Upper lobe of right lung (tissue), 1 donor: ENCODE measurements at regions not wholly inside any gene's neighbourhood (a gene's known extent, or its start where the extent isn't known, plus 50 kb on each side); places are given as distances from the start of the nearest gene placed in this dataset.
"Not testable (repeated sequence)": the region's sequence is repeated elsewhere in the genome, so short reads cannot be mapped to it uniquely, and the experiment has no call there.

Experiments used
- ATAC-seq: fragments of 200-7000 bp; cut with Tn5 transposase; one replicate; pipeline ENCODE4 v1.9.1; 2020; ENCODE audit warnings: mild to moderate bottlenecking, moderate library complexity
- DNase-seq: peaks from one replicate; pipeline ENCODE4 v3.0.0-alpha.2; 2020
- H3K27ac ChIP-seq: fragments of 200-600 bp; one replicate; pipeline ENCODE4 v1.8.0; 2022
- H3K27me3 ChIP-seq: fragments of 200-600 bp; one replicate; pipeline ENCODE4 v1.8.0; 2022; ENCODE audit warnings: mild to moderate bottlenecking
- H3K36me3 ChIP-seq: fragments of 200-600 bp; one replicate; pipeline ENCODE4 v1.8.0; 2022
- H3K4me1 ChIP-seq: fragments of 200-600 bp; one replicate; pipeline ENCODE4 v1.8.0; 2022
- H3K4me3 ChIP-seq: fragments of 200-600 bp; one replicate; pipeline ENCODE4 v1.8.0; 2022; ENCODE audit warnings: mild to moderate bottlenecking
- H3K9me3 ChIP-seq: fragments of 200-600 bp; one replicate; pipeline ENCODE4 v1.8.0; 2022
- intact Hi-C: fragments of 100-400 bp; cut with DNase I; formaldehyde crosslinking; loops from one replicate; pipeline ENCODE4 v1.11.0; 2022
- TF ChIP-seq, protein P1 (sequence below): fragments of 200-600 bp; IDR thresholded peaks from one replicate; pipeline ENCODE4 v1.8.0; 2022; ENCODE audit warnings: antibody characterized with exemption
- donor health status: DM: no; HTN: yes; CAD: no; lungs with severe emphysema.

DNA sequence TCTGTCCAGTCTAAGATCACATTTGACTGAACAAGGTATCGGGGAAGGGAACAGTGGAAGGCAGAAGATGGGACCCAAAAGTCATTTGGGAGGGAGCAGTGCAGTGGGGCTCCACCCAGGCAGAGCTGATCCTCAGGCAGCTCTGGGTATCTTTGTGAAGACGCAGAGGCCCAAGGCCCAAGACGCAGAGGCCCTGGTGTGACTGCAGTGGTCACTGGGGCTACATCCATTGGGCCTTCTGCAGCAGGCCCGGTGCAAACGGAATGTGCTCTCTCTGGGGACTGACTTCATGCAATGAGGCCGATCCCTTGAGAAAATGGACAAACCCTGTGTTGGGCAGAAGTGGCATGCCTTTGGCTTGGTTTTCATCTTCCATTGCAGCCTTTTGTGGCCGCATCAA lies 463.4 kb upstream of the ZNF507 start:
- no peaks in the 10 kb centered on the region for H3K9me3 ChIP-seq
- ATAC-seq (no peak), DNase-seq (no peak)
- TF ChIP-seq, protein P1, sequence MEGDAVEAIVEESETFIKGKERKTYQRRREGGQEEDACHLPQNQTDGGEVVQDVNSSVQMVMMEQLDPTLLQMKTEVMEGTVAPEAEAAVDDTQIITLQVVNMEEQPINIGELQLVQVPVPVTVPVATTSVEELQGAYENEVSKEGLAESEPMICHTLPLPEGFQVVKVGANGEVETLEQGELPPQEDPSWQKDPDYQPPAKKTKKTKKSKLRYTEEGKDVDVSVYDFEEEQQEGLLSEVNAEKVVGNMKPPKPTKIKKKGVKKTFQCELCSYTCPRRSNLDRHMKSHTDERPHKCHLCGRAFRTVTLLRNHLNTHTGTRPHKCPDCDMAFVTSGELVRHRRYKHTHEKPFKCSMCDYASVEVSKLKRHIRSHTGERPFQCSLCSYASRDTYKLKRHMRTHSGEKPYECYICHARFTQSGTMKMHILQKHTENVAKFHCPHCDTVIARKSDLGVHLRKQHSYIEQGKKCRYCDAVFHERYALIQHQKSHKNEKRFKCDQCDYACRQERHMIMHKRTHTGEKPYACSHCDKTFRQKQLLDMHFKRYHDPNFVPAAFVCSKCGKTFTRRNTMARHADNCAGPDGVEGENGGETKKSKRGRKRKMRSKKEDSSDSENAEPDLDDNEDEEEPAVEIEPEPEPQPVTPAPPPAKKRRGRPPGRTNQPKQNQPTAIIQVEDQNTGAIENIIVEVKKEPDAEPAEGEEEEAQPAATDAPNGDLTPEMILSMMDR = no peak
- H3K27me3 ChIP-seq = no peaks in the 10 kb centered on the region
- intact Hi-C loops = no loop called here
- H3K27ac ChIP-seq = no peak overlapping the region
- H3K4me1 ChIP-seq = no peaks in the 10 kb centered on the region
- no peak overlapping the region for H3K4me3 ChIP-seq
- no peaks in the 10 kb centered on the region for H3K36me3 ChIP-seq

DNA sequence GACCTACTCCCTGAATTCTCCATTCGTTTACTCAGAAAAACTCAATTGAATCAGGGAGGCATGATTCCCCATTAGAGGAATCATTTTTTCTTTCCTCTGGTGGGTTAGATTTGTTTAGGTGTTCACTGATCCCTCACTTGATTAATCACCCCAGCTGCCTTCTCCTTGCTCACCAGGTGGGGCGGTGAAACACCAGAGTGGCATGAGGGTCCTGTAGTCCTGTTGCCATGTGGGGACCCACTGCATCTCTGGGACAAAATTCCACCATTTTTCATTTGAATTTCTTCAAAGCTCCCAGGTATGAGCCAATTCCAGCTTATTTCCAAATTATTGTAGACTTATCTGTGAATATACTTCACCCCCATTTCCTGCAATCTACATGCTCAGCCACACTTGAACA lies 462.7 kb upstream of the ZNF507 start:
- H3K4me1 ChIP-seq = no peaks in the 10 kb centered on the region
- no peak overlapping the region for H3K27ac ChIP-seq
- ATAC-seq (no peak), DNase-seq (no peak)
- H3K4me3 ChIP-seq = no peak overlapping the region
- H3K36me3 ChIP-seq = no peaks in the 10 kb centered on the region
- intact Hi-C loops = no loop called here
- no peaks in the 10 kb centered on the region for H3K27me3 ChIP-seq
- TF ChIP-seq, protein P1 = no peak
- no peaks in the 10 kb centered on the region for H3K9me3 ChIP-seq

DNA sequence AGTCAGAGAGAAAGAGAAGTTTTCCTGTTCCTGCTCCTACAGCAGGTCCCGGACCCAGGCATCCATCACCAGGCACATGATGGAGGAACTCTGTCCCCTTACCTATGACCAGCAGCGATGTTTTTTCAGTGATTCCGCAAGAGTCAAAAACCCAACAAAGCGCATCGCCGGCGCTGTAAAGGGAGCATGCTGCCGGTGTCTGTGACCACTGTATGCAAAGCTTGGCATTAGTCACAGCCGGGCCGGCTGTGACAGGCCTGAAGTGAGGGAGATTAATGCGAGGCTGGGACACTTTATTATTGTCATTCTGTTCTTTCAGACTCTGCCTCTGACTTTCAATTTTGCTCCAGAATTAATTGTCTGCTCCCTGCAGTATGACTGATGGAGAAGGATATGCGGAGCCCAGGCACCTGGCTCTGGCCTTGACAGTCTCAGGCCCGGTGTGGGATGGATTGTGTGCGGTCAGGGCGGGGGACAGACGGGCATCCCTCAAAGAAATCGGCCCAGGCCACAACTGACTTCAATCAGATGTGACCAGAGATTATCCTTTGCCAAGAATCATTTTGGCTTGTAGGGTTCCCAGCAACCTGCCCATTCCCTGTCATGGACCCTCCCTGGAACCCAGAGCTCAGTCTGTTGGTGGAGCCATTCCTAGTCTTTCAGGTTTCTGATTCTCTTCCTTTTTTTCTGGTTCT lies 462.0 kb upstream of the ZNF507 start:
- no peaks in the 10 kb centered on the region for H3K27me3 ChIP-seq
- H3K9me3 ChIP-seq = no peaks in the 10 kb centered on the region
- TF ChIP-seq, protein P1 = no peak
- no peak overlapping the region for H3K27ac ChIP-seq
- intact Hi-C loops = no loop called here
- no peak for DNase-seq
- no peaks in the 10 kb centered on the region for H3K36me3 ChIP-seq
- H3K4me3 ChIP-seq = no peak overlapping the region
- no peaks in the 10 kb centered on the region for H3K4me1 ChIP-seq
- ATAC-seq = no peak

DNA sequence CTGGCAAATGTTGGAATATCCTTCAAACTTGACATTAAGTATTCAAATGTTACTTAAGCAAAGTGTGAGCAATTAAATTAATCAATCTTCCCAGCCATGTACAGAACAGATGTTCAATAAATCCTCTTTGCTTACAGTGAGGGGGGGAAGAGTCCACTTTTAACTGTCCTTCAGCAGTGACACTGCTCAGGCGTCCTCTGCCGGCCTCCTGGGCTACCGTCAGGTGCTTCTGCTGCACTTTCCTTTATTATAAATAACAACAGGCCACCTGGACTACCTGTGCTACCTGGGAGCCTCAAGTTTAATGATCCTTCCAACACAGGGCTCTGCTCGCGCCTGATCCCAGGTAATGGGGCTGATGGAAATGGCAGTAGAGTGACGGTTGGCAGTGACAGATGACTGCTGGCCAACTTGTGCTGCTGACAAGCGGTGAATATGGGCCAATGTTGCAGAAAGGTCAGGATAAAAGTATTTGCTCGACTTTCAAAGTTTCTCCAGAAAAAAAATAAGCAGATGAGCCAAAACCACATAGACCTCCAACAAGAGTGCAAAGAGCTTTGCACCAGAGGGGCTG lies 460.0 kb upstream of the ZNF507 start:
- ATAC-seq (no peak), DNase-seq (no peak)
- no peaks in the 10 kb centered on the region for H3K27me3 ChIP-seq
- H3K9me3 ChIP-seq = no peaks in the 10 kb centered on the region
- TF ChIP-seq, protein P1 = no peak
- H3K27ac ChIP-seq = no peak overlapping the region
- intact Hi-C loops = no loop called here
- no peak overlapping the region for H3K4me3 ChIP-seq
- no peaks in the 10 kb centered on the region for H3K36me3 ChIP-seq
- H3K4me1 ChIP-seq = no peaks in the 10 kb centered on the region

DNA sequence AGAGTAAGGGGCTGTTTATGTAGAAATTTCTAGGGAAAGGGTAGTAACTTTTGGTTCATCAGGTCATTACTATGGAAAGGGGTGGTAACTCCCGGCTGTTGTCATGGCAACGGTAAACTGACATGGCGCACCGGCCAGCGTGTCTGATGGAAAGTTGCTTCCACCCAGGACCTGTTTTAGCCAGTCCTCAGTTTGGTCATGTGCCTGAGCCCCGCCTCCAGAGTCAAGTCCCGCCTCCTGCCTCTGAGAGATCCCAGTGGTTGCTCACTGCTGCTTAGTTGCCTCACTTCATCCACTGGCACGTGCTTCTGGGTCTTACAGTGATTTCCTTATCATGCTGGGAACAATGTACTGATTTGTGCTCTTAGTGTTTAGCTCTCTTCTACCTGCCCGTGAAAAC lies 455.2 kb upstream of the ZNF507 start:
- intact Hi-C loops = no loop called here
- Histone ChIP-seq H3K4me3 (no peak overlapping the region), H3K4me1 (no peaks in the 10 kb centered on the region), H3K9me3 (no peaks in the 10 kb centered on the region), H3K27ac (no peak overlapping the region), H3K36me3 (no peaks in the 10 kb centered on the region), H3K27me3 (no peaks in the 10 kb centered on the region)
- DNase-seq = no peak
- TF ChIP-seq, protein P1 = no peak
- no peak for ATAC-seq

DNA sequence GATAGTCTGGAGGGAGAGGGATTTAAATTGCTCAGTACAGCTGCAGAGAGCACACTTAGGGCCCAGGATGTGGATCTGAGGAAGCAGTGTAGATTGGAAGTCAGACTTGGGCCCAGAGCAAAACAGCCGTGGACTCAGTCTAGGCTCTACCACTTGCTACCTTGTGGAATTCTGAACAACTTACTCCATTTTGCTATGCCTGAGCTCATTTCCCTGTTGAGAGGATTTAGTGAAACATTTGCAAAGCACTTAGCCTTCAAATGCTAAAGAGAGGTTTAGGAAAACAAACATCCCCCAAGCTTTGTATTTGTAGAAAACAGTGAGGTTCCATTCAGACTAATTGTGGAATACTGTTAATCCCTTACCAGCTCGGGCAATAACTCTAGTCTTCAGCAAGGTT lies 453.4 kb upstream of the ZNF507 start:
- no peaks in the 10 kb centered on the region for H3K36me3 ChIP-seq

DNA sequence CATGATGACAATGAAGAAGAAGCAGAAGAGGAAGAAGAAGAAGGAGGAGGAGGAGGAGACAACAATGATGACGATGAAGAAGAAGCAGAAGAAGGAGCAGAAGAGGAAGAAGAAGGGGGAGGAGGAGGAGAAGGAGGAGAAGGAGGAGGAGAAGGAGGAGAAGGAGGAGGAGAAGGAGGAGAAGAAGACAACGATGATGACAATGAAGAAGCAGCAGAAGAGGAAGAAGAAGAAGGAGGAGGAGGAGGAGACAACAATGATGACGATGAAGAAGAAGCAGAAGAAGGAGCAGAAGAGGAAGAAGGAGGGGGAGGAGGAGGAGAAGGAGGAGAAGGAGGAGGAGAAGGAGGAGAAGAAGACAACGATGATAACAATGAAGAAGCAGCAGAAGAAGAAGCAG lies 451.9 kb upstream of the ZNF507 start:
- H3K4me3 ChIP-seq, ATAC-seq, H3K27ac ChIP-seq, H3K27me3 ChIP-seq, H3K9me3 ChIP-seq, H3K4me1 ChIP-seq, DNase-seq, H3K36me3 ChIP-seq, intact Hi-C loops: not testable (repeated sequence)

More for the DNA sequence above, 453.4 kb upstream of the ZNF507 start:
- H3K9me3 ChIP-seq = no peaks in the 10 kb centered on the region
- DNase-seq = no peak
- H3K4me1 ChIP-seq = no peaks in the 10 kb centered on the region
- no peak for ATAC-seq
- TF ChIP-seq, protein P1 = no peak
- H3K27ac ChIP-seq = no peak overlapping the region
- intact Hi-C loops = no loop called here
- H3K27me3 ChIP-seq = no peaks in the 10 kb centered on the region
- H3K4me3 ChIP-seq = no peak overlapping the region
